GM23248 (cell line): ENCODE measurements at regions not wholly inside any gene's neighbourhood (a gene's known extent, or its start where the extent isn't known, plus 50 kb on each side); places are given as distances from the start of the nearest gene placed in this dataset.

Experiments used
- DNase-seq: peaks from one replicate; pipeline ENCODE4 v3.0.0-alpha.2; 2015
- H2AFZ ChIP-seq: fragments of 200-600 bp; sonication (generic); 2 replicates; pipeline ENCODE4 v1.6.1; 2016; ENCODE audit warnings: antibody characterized with exemption
- H3F3A ChIP-seq: fragments of 200-600 bp; sonication (generic); 2 replicates; pipeline ENCODE4 v1.6.1; 2016; ENCODE audit warnings: mild to moderate bottlenecking, antibody characterized with exemption, mixed run types; ENCODE audit not compliant: insufficient read depth
- H3K27ac ChIP-seq: fragments of 200-600 bp; sonication (generic); 2 replicates; pipeline ENCODE4 v1.5.1; 2016; ENCODE audit warnings: mild to moderate bottlenecking
- H3K27me3 ChIP-seq: fragments of 200-600 bp; sonication (generic); replicated peaks from 2 replicates; pipeline ENCODE4 v1.6.1; 2016; ENCODE audit warnings: mild to moderate bottlenecking; ENCODE audit not compliant: insufficient read depth
- H3K36me3 ChIP-seq: fragments of 200-600 bp; sonication (generic); 2 replicates; pipeline ENCODE4 v1.6.1; 2016; ENCODE audit warnings: low read depth, mild to moderate bottlenecking
- H3K4me1 ChIP-seq: fragments of 200-600 bp; sonication (generic); 2 replicates; pipeline ENCODE4 v1.6.1; 2016; ENCODE audit warnings: mild to moderate bottlenecking; ENCODE audit not compliant: insufficient read depth
- H3K4me2 ChIP-seq: fragments of 200-600 bp; sonication (generic); one replicate; pipeline ENCODE4 v1.6.1; 2016; ENCODE audit warnings: mild to moderate bottlenecking; ENCODE audit not compliant: unreplicated experiment
- H3K4me3 ChIP-seq: fragments of 200-600 bp; sonication (generic); 2 replicates; pipeline ENCODE4 v1.5.1; 2016; ENCODE audit warnings: mild to moderate bottlenecking
- H3K79me2 ChIP-seq: fragments of 200-600 bp; sonication (generic); 2 replicates; pipeline ENCODE4 v1.6.1; 2016; ENCODE audit warnings: mild to moderate bottlenecking; ENCODE audit not compliant: insufficient read depth
- H3K9ac ChIP-seq: fragments of 200-600 bp; sonication (generic); 2 replicates; pipeline ENCODE4 v1.6.1; 2016; ENCODE audit warnings: mild to moderate bottlenecking
- H3K9me2 ChIP-seq: fragments of 200-600 bp; sonication (generic); 2 replicates; pipeline ENCODE4 v1.6.1; 2016; ENCODE audit warnings: mixed run types, mild to moderate bottlenecking, moderate library complexity; ENCODE audit not compliant: insufficient read depth
- H3K9me3 ChIP-seq: fragments of 200-600 bp; sonication (generic); one replicate; pipeline ENCODE4 v1.6.1; 2017; ENCODE audit warnings: low read depth
- H4K20me1 ChIP-seq: fragments of 200-600 bp; sonication (generic); 2 replicates; pipeline ENCODE4 v1.6.0; 2016; ENCODE audit not compliant: insufficient read depth
- EZH2 ChIP-seq: fragments of 200-600 bp; sonication (generic); IDR thresholded peaks from 2 replicates; pipeline ENCODE4 v1.6.1; 2018; ENCODE audit warnings: antibody characterized with exemption, mild to moderate bottlenecking; ENCODE audit not compliant: insufficient read depth, poor library complexity, severe bottlenecking
- EZH2phosphoT487 ChIP-seq: fragments of 200-600 bp; sonication (generic); IDR thresholded peaks from 2 replicates; pipeline ENCODE4 v1.6.1; 2018; ENCODE audit warnings: antibody characterized with exemption, moderate library complexity, mild to moderate bottlenecking, low read depth; ENCODE audit not compliant: insufficient read depth
- WGBS, 2 experiments: methylation state at CpG; one replicate each; pipeline ENCODE4 v1.1.6; 2015 to 2017; ENCODE audit warnings: low lambda C conversion rate in 2 of 2, low coverage in 1 of 2; ENCODE audit errors: missing lambda C conversion rate in 2 of 2; 5-methylcytosine and 5-hydroxymethylcytosine counted together
- in situ Hi-C: fragments of 300-500 bp; cut with MboI; formaldehyde crosslinking; loops from 2 replicates; pipeline ENCODE4 v1.15.0; 2020

- H3K4me2 ChIP-seq: no peak overlapping the region
- WGBS, 2 experiments: 64% methylated on average over 3 of the region's 3 CpGs
- no peak overlapping the region for H3K27ac ChIP-seq
- no peaks in the 10 kb centered on the region for H3K4me1 ChIP-seq
- no peak overlapping the region for H3K4me3 ChIP-seq
- DNase-seq: no peak
- H3K9ac ChIP-seq: no peak overlapping the region
- no peak overlapping the region for H2AFZ ChIP-seq
- H3K27me3 ChIP-seq: no peaks in the 10 kb centered on the region
- H4K20me1 ChIP-seq: no peaks in the 10 kb centered on the region
- no peak for TF ChIP-seq EZH2
- no peak for TF ChIP-seq EZH2phosphoT487
- no peaks in the 10 kb centered on the region for H3K79me2 ChIP-seq
- H3K9me3 ChIP-seq: no peaks in the 10 kb centered on the region
- no peaks in the 10 kb centered on the region for H3K9me2 ChIP-seq
- H3F3A ChIP-seq: no peaks in the 10 kb centered on the region
- H3K36me3 ChIP-seq: no peaks in the 10 kb centered on the region
- in situ Hi-C loops: no loop called here
Observed at GRCh38 chr16:79898703-79899102, 298.2 kb upstream of the MAF start.

GRCh38 chr16:79897453-79898146 lies 297.1 kb upstream of the MAF start:
- H3K27ac ChIP-seq: no peak overlapping the region
- TF ChIP-seq EZH2phosphoT487 (no peak), EZH2 (no peak)
- no peaks in the 10 kb centered on the region for H4K20me1 ChIP-seq
- no peaks in the 10 kb centered on the region for H3K9me3 ChIP-seq
- no peaks in the 10 kb centered on the region for H3F3A ChIP-seq
- no peaks in the 10 kb centered on the region for H3K9me2 ChIP-seq
- H3K4me2 ChIP-seq: no peak overlapping the region
- no peak overlapping the region for H3K4me3 ChIP-seq
- no peaks in the 10 kb centered on the region for H3K4me1 ChIP-seq
- no peak overlapping the region for H3K9ac ChIP-seq
- H3K79me2 ChIP-seq: no peaks in the 10 kb centered on the region
- no peak overlapping the region for H2AFZ ChIP-seq
- WGBS, 2 experiments: 48 to 55% methylated on average over 7 to 8 of the region's 8 CpGs
- H3K27me3 ChIP-seq: no peaks in the 10 kb centered on the region
- in situ Hi-C loops: no loop called here
- DNase-seq: no peak
- H3K36me3 ChIP-seq: no peaks in the 10 kb centered on the region

GRCh38 chr16:79897104-79897452 lies 296.5 kb upstream of the MAF start:
- Histone ChIP-seq H4K20me1 (no peaks in the 10 kb centered on the region), H3K79me2 (no peaks in the 10 kb centered on the region), H3K27ac (no peak overlapping the region), H3K4me3 (no peak overlapping the region), H3K4me1 (no peaks in the 10 kb centered on the region), H3K36me3 (no peaks in the 10 kb centered on the region), H3F3A (no peaks in the 10 kb centered on the region), H3K9me3 (no peaks in the 10 kb centered on the region), H3K27me3 (no peaks in the 10 kb centered on the region), H3K4me2 (no peak overlapping the region), H3K9ac (no peak overlapping the region), H3K9me2 (no peaks in the 10 kb centered on the region), H2AFZ (no peak overlapping the region)
- 30% methylated on average over 2 of the region's 2 CpGs for WGBS, 2 experiments
- no peak for DNase-seq
- TF ChIP-seq EZH2phosphoT487 (no peak), EZH2 (no peak)
- in situ Hi-C loops: no loop called here

GRCh38 chr16:79895917-79896203 lies 295.3 kb upstream of the MAF start:
- no peaks in the 10 kb centered on the region for H3F3A ChIP-seq
- no peak overlapping the region for H3K4me2 ChIP-seq
- WGBS, 2 experiments: 76 to 77% methylated on average over 6 of the region's 6 CpGs
- no peaks in the 10 kb centered on the region for H4K20me1 ChIP-seq
- H3K27me3 ChIP-seq: no peaks in the 10 kb centered on the region
- H3K27ac ChIP-seq: no peak overlapping the region
- in situ Hi-C loops: no loop called here
- TF ChIP-seq EZH2phosphoT487 (no peak), EZH2 (no peak)
- H3K9ac ChIP-seq: no peak overlapping the region
- no peaks in the 10 kb centered on the region for H3K36me3 ChIP-seq
- no peak overlapping the region for H3K4me3 ChIP-seq
- no peaks in the 10 kb centered on the region for H3K4me1 ChIP-seq
- H3K9me3 ChIP-seq: no peaks in the 10 kb centered on the region
- no peak overlapping the region for H2AFZ ChIP-seq
- no peaks in the 10 kb centered on the region for H3K79me2 ChIP-seq
- no peaks in the 10 kb centered on the region for H3K9me2 ChIP-seq
- no peak for DNase-seq
